ENCODE measurements at regions not wholly inside any gene's neighbourhood (a gene's known extent, or its start where the extent isn't known, plus 50 kb on each side); places are given as distances from the start of the nearest gene placed in this dataset.

GRCh38 chr18:43482136-43482535 is 204.8 kb upstream of the SYT4 start:
- no peak for DNase-seq (ENCODE audit: low read depth in 2 of 2)

- no peak for DNase-seq (ENCODE audit: low read depth in 2 of 2)
Observed at GRCh38 chr18:43482600-43482999, 205.3 kb upstream of the SYT4 start.

GRCh38 chr18:43484710-43485109 is 207.4 kb upstream of the SYT4 start:
- DNase-seq (ENCODE audit: low read depth in 2 of 2), result no peak

GRCh38 chr18:43485545-43485963 is 208.3 kb upstream of the SYT4 start:
- no peak for DNase-seq (ENCODE audit: low read depth in 2 of 2)

GRCh38 chr18:43486462-43486861 is 209.2 kb upstream of the SYT4 start:
- DNase-seq (ENCODE audit: low read depth in 2 of 2), result no peak

- DNase-seq (ENCODE audit: low read depth in 2 of 2), result no peak
Observed at GRCh38 chr18:43501099-43501498, 223.8 kb upstream of the SYT4 start.

- DNase-seq (ENCODE audit: low read depth in 2 of 2), result no peak
Observed at GRCh38 chr18:43506935-43507334, 229.6 kb upstream of the SYT4 start.

GRCh38 chr18:43507842-43508481 is 230.7 kb upstream of the SYT4 start:
- DNase-seq (ENCODE audit: low read depth in 2 of 2), result no peak

GRCh38 chr18:43514747-43515146 is 237.5 kb upstream of the SYT4 start:
- DNase-seq (ENCODE audit: low read depth in 2 of 2), result no peak

- no peak for DNase-seq (ENCODE audit: low read depth in 2 of 2)
Observed at GRCh38 chr18:43515481-43515880, 238.2 kb upstream of the SYT4 start.

GRCh38 chr18:43524260-43524659 is 247.0 kb upstream of the SYT4 start:
- no peak for DNase-seq (ENCODE audit: low read depth in 2 of 2)

- DNase-seq (ENCODE audit: low read depth in 2 of 2), result no peak
Observed at GRCh38 chr18:43525169-43525568, 247.9 kb upstream of the SYT4 start.

- no peak for DNase-seq (ENCODE audit: low read depth in 2 of 2)
Observed at GRCh38 chr18:43526426-43527145, 249.3 kb upstream of the SYT4 start.

- no peak for DNase-seq (ENCODE audit: low read depth in 2 of 2)
Observed at GRCh38 chr18:43531438-43531837, 254.1 kb upstream of the SYT4 start.

- no peak for DNase-seq (ENCODE audit: low read depth in 2 of 2)
Observed at GRCh38 chr18:43533371-43533770, 256.1 kb upstream of the SYT4 start.

- DNase-seq (ENCODE audit: low read depth in 2 of 2), result no peak
Observed at GRCh38 chr18:43534511-43534910, 257.2 kb upstream of the SYT4 start.

GRCh38 chr18:43539862-43540261 is 262.6 kb upstream of the SYT4 start:
- no peak for DNase-seq (ENCODE audit: low read depth in 2 of 2)

GRCh38 chr18:43542016-43542415 is 264.7 kb upstream of the SYT4 start:
- no peak for DNase-seq (ENCODE audit: low read depth in 2 of 2)

- DNase-seq (ENCODE audit: low read depth in 2 of 2), result no peak
Observed at GRCh38 chr18:43543236-43543635, 265.9 kb upstream of the SYT4 start.

- DNase-seq (ENCODE audit: low read depth in 2 of 2), result no peak
Observed at GRCh38 chr18:43547456-43547855, 270.2 kb upstream of the SYT4 start.

GRCh38 chr18:43559507-43559906 is 282.2 kb upstream of the SYT4 start:
- no peak for DNase-seq (ENCODE audit: low read depth in 2 of 2)

GRCh38 chr18:43563780-43564179 is 286.5 kb upstream of the SYT4 start:
- DNase-seq (ENCODE audit: low read depth in 2 of 2), result peak; percentile 37 to 49

GRCh38 chr18:43570593-43570992 is 293.3 kb upstream of the SYT4 start:
- DNase-seq (ENCODE audit: low read depth in 2 of 2), result no peak
